Stimulated activated CD4-positive, alpha-beta T cell treated with anti-CD3 and anti-CD28 coated beads, Interleukin-12 subunit alpha, Interleukin-12 subunit beta, amount 100 ng/mL, for 48 hours (primary cell): ENCODE measurements at regions not wholly inside any gene's neighbourhood (a gene's known extent, or its start where the extent isn't known, plus 50 kb on each side); places are given as distances from the start of the nearest gene placed in this dataset.
"Not testable (repeated sequence)": the region's sequence is repeated elsewhere in the genome, so short reads cannot be mapped to it uniquely, and the experiment has no call there.

Source experiments
- DNase-seq, 3 donors: peaks; one replicate each; pipeline ENCODE4 v3.0.0-alpha.2; 2020; ENCODE audit warnings: low read depth in 2 of 3, low spot score in 1 of 3

- DNase-seq: no peak
Observed at GRCh38 chr11:97514446-97514845, 1124.6 kb downstream of the JRKL start.

DNA sequence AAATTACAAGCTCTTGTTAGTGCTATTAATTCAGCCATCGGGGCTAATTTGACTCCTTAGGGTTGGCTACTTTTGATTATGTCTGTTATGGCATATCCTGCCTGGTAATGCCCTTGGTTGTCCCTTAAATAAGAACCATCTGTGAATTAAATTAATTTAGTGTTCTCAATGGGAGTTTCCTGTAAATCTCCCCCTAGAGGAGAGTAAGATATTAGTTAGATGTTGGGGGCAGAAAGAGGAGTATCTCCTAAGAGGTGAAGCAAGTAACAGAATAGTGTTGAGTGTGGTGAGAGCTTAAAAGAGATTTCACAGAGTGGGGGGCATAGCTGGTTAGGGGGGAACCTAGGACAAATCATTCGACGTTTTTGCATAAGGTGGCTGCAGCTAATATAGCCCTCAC lies 1126.9 kb downstream of the JRKL start:
- DNase-seq: no peak

GRCh38 chr11:97525273-97525672 lies 1135.5 kb downstream of the JRKL start:
- DNase-seq: no peak

GRCh38 chr11:97537407-97538150 lies 1147.8 kb downstream of the JRKL start:
- DNase-seq: no peak

DNA sequence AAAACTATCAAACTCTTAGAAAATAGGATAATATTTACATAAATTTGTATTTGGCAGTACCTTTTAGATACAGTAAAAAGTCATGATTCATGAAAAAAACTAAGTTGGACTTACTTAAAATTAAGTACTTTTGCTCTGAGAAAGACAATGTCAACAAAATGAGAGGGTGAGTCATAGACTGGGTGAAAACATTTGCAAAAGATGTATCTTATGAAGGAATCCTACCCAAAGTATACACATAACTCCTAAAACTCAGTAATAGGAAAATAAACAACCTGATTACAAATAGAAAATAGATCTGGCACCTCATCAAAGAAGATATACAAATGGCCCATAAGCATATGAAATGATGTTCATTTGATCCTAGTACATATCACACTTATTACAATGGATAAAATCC lies 1154.6 kb downstream of the JRKL start:
- DNase-seq: no peak

- DNase-seq: no peak
Observed at GRCh38 chr11:97548280-97548679, 1158.5 kb downstream of the JRKL start.

GRCh38 chr11:97557399-97557798 lies 1167.6 kb downstream of the JRKL start:
- no peak for DNase-seq

GRCh38 chr11:97567801-97568200 lies 1178.0 kb downstream of the JRKL start:
- no peak for DNase-seq

DNA sequence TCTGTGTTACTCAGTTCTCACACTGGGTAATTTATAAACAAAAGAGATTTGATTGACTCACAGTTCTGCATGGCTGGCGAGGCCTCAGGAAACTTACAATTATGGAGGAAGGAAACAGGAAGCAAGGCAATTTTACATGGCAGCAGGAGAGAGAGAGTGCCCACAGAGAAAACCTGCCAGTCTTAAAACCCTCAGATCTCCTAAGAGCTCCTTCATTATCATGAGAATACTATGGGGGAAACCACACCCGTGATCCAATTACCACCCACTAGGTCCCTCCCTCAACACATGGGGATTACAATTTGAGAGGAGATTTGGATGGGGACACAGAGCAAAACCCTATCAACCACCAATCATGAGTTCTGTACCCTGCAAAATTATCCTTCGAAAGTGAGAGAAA lies 1180.8 kb downstream of the JRKL start:
- no peak for DNase-seq

DNA sequence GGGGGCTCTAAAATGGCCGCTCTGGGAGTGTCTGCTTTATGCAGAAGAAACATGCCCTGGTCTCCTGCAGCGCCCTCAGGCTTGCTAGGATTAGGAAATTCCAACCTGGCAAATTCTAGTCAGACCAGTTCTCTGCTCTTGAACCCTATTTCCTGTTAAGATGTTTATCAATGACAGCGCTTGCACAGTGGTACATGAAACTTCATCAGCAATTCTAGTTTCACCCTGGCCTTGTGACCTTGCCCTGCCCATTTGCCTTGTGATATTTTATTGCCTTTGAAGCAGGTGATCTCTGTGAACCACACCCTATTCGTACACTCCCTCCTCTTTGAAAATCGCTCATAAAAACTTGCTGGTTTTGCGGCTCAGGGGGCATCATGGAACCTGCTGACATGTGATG lies 1184.0 kb downstream of the JRKL start:
- DNase-seq: not testable (repeated sequence)

DNA sequence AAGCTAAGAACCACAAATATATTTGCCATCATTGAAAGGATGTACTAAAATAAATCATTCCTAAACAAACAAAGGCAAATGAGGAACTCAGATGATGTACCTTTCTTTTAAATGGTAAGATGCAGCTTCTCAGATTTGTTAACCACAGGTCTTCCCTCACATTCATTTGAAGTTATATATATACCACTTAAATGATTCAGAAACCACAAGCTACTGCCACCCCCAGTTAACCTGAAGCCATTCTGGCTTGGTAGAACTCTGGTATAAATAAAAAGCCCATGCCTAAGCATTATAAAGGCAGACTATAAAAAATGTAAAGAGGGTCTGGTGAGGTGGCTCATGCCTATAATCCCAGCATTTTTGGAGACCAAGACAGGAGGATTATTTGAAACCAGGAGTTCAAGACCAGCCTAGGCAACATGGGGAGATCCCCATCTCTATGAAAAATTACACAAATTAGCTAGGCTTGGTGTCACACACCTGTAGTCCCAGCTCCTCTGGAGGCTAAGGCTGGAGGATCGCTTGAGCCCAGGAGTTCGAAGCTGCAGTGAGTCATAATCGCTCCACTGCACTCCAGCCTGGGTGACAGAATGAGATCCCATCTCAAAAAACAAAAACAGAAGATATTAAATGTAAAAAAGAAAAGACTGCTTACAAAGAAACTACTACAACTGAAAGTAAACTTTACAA lies 1185.3 kb downstream of the JRKL start:
- DNase-seq: no peak

DNA sequence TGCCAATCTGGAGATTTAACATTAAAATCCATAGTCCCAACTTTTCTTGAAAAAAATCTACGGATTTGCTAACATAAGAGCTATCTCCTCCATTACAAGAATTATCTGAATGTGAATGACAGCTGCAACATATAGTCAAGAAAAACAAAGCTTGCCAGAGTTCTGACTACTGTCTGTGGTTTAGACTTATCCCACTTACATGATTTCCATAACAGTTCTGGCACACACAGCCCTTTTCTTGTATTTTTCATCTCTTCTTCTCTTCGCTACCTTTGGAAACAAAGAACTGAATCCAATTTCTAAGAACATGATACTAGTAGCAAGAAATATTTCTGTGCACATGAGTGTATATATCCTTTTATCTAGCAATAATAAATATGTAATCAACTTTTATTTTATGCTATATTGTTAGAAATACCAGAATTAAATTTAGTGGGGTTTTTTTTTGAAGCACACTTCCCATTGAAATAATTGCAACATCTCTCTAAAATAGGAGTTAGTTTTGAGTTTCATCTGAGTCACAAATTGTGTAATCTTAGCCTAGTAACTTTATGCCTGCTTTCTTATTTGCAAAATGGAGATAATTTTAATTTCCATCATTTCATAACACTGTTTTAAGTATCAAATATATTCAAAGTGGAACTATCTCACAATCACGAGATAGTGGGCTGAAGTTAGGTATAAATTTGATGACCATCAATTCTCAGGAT lies 1217.6 kb downstream of the JRKL start:
- DNase-seq: no peak

DNA sequence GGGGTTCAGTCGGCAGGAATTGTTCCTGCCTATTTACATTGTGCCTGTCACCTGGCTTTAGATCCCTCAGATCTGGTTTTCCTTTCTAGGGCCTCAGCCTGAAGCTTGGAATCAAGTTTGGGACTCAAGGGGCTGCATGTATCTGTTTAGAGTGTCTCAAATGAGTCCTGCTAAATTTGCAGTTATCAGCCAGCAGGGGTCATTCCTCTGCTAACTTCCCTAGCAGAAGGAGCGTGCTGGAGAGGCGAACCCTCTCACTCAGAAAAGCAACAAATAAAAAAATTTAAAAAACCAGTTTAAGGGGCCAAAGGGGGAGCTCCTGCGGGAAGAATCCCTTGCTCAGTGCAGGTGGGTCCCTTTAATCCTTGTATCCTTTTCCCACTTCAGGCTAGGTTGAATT lies 1220.2 kb downstream of the JRKL start:
- no peak for DNase-seq

- no peak for DNase-seq
Observed at GRCh38 chr11:97610854-97611253, 1221.0 kb downstream of the JRKL start.

DNA sequence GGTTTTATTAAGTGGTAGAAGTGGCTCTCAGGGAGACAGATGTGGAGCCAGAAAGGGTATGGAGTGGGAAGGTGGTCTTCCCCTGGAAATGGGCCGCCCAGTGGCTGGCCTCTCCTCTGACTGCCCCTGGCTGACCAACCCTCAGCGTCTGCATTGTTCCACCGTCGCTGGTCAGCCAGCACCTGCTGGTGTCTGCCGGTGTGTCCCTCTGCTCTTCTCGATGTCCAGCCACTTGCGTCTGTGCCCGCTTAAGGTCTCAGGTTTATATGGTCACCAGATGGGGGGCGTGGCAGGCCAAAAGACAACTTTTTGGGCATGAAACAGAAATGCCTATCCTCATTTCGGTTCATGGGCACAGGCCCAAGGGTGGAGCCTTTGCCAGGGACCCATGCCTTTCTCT lies 1221.5 kb downstream of the JRKL start:
- no peak for DNase-seq

- DNase-seq: no peak
Observed at GRCh38 chr11:97614606-97615005, 1224.8 kb downstream of the JRKL start.

DNA sequence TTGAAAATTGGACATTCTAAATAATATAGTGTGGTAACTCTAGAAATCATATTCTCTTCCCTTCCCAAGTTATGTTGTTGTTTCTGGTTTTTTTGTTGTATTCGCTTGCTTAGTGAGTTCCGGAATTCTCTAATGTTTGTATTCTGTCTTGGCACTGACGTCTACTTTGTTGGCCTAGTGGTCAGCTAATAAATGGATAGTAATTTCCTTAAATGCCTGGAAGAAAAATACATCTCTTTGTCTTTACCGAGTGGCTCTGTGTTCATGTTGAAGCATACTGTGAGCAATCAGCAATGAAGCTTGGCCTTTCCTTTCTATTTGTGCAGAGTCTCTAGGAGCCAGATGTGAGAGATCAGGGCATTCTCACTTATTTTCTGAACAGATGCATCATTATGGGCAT lies 1225.7 kb downstream of the JRKL start:
- DNase-seq: no peak

DNA sequence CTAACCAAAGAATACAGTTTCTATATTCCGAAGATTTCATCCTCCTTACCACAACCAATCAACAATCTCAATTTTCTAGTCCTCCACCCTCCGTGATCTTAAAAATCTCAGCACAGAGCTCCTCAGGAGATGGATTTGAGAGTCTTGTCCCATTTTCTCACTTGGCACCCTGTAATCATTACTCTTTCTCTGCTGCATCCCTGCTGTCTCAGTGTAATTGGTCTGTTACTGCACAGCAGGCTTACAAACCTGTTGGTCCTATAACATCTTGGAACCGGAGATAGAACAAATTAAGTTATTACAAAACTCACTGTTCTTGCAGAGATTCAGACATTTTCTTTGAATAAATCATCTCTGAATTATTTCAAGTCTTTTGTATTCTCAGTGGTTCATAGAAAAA lies 1227.2 kb downstream of the JRKL start:
- no peak for DNase-seq

- no peak for DNase-seq
Observed at GRCh38 chr11:97620007-97620406, 1230.2 kb downstream of the JRKL start.

DNA sequence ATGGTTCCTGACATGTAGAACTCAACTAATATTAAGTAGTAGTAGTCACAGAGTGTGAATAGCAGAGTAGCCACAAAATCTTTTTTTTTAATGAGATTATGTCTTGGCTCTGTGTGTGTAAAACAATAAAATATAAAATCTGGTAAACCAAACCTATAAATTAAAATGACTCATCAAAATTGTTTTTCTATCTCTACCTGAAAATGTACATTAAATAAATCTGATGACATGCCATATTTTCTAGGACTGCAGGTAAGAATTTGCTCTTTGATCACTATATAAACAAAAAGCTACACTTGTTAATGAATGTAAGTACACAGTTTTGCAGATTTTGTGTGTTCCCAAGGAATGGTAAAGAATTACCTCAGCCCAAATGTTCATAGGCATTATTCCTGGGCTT lies 1231.5 kb downstream of the JRKL start:
- no peak for DNase-seq

DNA sequence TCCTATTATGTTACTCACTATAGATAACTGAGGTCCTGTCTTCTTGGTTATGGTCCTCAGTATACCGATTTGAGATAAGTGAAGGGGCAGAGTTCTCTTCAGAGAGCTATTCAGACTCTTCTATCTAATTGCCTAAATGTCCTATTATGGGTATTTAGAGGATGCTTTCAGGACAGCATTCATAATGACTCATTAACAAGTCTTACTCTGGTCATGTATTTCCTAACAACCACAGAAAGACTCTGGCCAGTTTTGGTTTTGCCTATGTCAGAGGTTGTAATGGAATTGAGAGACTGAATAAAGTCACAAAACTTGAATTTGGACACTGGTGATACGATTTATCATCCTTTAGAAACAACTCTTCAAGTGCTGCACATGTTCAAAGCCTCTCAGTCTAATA lies 1233.0 kb downstream of the JRKL start:
- no peak for DNase-seq

- DNase-seq: not testable (repeated sequence)
Observed at GRCh38 chr11:97636741-97637140, 1246.9 kb downstream of the JRKL start.
